ENCODE measurements at regions not wholly inside any gene's neighbourhood (a gene's known extent, or its start where the extent isn't known, plus 50 kb on each side); places are given as distances from the start of the nearest gene placed in this dataset.
"Not testable (repeated sequence)": the region's sequence is repeated elsewhere in the genome, so short reads cannot be mapped to it uniquely, and the experiment has no call there.

DNA sequence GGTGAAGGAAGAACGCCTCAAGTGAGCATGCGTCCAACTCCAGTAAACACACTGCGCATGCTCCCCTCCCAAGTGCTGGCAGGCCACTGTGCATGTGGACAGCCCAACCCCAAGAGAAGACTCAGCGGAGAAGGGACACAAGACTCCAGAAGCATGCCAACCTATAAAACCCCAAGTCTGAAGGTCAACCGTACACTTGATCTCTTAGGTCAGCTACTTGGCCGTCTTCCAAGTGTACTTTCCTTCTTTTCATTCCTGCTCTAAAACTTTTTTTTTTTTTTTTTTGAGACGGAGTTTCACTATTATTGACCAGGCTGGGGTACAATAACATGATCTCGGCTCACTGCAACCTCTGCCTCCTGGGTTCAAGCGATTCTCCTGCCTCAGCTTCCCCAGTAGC lies 401.2 kb upstream of the USP9Y start:
- TF ChIP-seq, protein P1, sequence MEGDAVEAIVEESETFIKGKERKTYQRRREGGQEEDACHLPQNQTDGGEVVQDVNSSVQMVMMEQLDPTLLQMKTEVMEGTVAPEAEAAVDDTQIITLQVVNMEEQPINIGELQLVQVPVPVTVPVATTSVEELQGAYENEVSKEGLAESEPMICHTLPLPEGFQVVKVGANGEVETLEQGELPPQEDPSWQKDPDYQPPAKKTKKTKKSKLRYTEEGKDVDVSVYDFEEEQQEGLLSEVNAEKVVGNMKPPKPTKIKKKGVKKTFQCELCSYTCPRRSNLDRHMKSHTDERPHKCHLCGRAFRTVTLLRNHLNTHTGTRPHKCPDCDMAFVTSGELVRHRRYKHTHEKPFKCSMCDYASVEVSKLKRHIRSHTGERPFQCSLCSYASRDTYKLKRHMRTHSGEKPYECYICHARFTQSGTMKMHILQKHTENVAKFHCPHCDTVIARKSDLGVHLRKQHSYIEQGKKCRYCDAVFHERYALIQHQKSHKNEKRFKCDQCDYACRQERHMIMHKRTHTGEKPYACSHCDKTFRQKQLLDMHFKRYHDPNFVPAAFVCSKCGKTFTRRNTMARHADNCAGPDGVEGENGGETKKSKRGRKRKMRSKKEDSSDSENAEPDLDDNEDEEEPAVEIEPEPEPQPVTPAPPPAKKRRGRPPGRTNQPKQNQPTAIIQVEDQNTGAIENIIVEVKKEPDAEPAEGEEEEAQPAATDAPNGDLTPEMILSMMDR (IDR thresholded peaks at IDR 0.05), result not testable (repeated sequence)
- not testable (repeated sequence) for TF ChIP-seq POLR2A (IDR thresholded peaks at IDR 0.05)
